CMK (cell line): ENCODE measurements at regions not wholly inside any gene's neighbourhood (a gene's known extent, or its start where the extent isn't known, plus 50 kb on each side); places are given as distances from the start of the nearest gene placed in this dataset.

Experiments
- DNase-seq: peaks from one replicate; pipeline ENCODE4 v3.0.0-alpha.2; 2010; ENCODE audit warnings: low read depth

DNA sequence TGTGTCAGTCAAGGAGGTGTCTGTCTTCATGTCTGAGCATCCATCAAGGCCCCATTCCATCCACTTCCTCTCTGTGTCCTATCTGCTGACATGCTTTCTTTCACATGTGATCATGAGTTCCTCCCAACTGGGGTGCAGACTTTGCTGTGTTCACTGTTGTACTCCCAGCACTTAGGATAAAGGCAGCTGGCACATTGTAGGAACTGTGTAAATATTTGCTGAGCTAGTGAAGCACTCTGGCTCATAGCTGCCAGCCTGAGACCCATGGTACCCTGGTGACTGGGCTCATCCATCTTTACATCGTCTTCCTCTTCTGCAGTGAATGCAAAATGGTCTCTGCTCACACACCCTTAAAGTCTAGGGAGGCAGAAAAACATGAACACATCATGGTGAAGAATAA, 242.2 kb upstream of the IGFBP3 start:
- no peak for DNase-seq

- no peak for DNase-seq
Measured at GRCh38 chr7:46162609-46163008, 241.5 kb upstream of the IGFBP3 start.

GRCh38 chr7:46160861-46161260, 239.8 kb upstream of the IGFBP3 start:
- DNase-seq: no peak

DNA sequence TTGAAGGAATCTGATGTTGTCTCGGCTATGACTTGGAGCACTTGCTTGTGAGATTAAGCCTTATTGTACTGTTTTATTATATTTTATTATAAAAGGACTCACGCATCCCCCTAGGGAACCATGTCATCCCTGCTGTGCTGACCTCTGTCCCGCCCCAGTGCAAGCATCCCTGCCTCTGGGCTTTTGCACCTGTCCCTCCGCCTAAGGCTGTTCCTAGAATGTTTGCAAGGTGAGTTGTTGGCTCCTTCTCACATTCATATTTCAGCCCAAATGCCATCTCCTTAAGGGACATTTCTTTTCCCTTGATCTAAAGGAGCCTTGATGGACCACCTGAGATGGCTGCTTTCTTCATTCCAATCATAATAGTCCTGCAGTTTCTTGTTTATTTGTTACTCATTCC, 236.9 kb upstream of the IGFBP3 start:
- no peak for DNase-seq

DNA sequence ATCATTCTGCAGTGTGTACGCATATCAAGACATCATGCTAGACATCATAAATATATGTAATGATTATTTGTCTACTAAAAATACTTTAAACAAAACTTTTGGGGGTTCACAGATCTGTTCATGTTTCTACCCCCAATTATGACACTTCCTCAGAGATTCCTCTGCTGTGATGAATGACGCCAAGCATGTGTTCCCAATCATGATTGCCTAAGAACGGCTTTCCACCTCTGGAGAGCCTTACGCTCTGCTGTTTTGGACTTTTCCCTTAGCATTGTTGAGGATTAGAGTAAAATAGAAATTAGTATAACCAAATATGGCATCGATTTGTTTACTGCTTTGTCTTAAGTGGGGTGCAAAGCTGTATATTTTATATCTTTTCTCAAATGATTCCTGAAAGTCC, 236.3 kb upstream of the IGFBP3 start:
- no peak for DNase-seq

DNA sequence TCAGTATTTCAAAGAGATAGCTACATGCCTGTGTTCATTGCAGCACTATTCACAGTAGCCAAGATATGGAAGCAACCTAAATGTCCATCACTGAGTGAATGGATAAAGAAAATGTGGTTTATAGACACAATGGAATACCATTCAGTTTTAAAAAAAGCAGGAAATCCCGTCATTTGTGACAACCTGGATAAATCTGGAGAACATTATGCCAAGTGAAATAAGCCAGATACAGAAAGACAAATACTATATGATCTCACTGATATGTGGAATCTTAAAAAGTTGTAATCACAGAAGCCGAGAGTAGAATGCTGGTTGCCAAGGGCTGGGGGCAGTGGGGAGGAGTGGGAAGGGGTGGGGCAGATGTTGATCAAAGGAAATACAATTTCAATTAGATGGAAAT, 235.8 kb upstream of the IGFBP3 start:
- no peak for DNase-seq

GRCh38 chr7:46156086-46156485, 235.0 kb upstream of the IGFBP3 start:
- DNase-seq: no peak

DNA sequence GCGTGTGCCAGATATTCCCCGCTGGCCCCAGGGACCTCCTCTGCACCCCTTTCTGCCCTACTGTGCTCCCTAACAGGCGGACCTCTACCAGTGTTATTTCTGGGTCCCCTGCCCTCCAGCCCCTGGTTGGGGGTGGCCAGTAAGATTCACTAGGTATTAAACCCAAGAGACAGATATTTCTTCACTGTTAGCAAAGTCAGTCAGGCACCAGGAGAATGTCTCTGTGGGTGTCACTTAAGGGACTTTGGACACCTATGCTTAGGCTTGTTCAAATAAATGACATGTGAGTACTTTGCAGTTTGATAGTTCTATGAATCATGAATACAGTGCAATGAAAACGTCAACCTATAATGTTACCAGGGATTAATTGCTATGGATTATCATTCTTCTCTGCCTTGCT, 234.3 kb upstream of the IGFBP3 start:
- DNase-seq: no peak

DNA sequence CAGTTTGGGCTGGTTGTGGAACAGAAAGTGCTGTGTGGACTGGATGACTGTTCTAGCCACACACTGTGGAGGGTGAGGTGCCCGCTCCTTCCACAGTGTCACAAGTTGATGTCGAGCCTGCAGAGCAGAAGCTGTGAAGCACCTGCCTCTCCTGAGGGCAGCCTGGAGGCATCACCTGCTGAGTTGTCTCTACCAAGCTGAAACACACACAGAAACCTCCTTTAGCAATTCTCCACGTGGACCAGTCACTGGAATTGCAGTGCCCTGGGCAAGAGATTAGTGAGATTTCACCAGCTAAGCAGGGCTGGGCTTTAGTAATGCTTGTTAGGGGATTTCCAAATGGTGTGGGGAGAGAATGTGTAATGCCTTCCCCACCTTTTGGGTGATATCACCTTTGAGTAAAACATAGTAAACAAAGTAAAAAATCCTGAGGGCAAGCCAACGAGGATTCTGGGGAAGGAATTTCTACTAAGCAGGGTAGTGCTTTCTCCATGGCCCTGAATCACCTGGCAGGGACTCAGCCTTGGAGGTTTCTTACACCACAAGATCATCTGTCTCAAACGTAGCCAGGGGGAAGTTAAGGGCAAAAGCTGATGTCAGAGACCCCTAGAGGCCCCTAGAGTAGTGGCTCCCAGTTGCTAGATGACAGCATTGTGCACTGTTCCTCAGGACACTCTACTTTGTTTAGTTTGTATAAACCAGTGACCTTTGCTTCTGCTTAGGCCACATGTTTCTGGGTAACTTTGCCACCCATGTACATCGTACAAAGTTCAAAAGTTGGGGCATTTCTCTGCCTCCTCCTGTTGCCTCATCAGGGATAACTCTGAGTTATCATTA, 233.1 kb upstream of the IGFBP3 start:
- DNase-seq: no peak

DNA sequence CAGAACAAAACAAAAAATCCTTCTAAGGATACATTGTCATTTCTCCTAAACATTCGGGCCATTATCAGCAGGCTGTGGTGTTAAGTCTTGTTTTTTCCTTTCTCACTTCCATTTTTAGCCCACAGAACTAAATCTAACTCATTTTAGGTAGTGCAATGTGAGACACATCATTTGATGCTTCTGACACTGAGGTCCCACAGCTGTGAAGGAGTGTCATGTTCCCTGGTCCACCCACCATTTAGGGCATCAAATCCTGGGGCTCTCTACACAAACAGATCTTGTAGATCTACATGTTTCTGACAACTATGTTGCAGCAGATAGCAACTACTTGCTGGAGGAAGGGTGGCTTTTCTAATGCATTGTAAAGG, 232.5 kb upstream of the IGFBP3 start:
- no peak for DNase-seq

GRCh38 chr7:46152696-46153095, 231.6 kb upstream of the IGFBP3 start:
- DNase-seq: no peak

GRCh38 chr7:46150721-46151120, 229.6 kb upstream of the IGFBP3 start:
- DNase-seq: no peak

GRCh38 chr7:46150202-46150601, 229.1 kb upstream of the IGFBP3 start:
- DNase-seq: no peak

- DNase-seq: no peak
Measured at GRCh38 chr7:46147871-46148270, 226.8 kb upstream of the IGFBP3 start.

- DNase-seq: no peak
Measured at GRCh38 chr7:46146454-46147255, 225.6 kb upstream of the IGFBP3 start.

DNA sequence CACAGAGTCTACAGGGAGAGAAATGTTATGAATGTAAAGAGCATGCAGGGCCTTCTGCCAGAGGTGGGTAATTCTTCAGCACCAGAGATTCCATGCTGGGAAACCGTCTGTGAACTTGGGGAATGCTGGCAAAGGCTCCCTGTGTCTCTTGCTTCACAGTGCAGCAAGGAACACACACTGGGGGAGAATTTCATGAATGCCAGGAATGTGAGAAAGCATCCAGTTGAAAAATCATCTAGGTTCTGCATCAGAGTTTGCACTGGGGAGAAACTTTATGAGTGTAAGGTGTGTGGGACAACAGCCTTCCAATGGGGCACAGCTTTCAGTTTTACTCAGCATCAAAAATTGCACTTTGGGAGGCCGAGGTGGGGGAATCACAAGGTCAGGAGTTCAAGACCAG, 224.3 kb upstream of the IGFBP3 start:
- DNase-seq: no peak

GRCh38 chr7:46143949-46144917, 223.2 kb upstream of the IGFBP3 start:
- no peak for DNase-seq

- DNase-seq: no peak
Measured at GRCh38 chr7:46143421-46143820, 222.3 kb upstream of the IGFBP3 start.

DNA sequence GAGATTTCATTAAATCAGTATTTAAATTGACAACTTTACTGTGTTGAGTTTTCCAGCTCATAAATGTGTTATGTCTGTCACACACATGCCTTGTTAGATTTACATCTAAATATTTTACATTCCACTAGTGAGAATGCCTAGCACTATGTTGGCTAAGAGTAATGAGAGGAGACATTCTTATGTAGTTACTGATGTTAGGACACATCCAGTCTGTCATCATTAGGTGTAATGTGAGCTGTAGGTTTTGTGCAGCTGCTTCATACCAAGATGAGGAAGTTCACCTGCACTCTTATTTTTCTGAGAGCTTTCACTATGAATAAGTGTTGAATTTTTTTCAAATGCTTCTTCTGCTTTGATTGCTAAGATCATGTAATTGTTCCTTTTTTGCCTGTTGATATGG, 218.0 kb upstream of the IGFBP3 start:
- DNase-seq: no peak

DNA sequence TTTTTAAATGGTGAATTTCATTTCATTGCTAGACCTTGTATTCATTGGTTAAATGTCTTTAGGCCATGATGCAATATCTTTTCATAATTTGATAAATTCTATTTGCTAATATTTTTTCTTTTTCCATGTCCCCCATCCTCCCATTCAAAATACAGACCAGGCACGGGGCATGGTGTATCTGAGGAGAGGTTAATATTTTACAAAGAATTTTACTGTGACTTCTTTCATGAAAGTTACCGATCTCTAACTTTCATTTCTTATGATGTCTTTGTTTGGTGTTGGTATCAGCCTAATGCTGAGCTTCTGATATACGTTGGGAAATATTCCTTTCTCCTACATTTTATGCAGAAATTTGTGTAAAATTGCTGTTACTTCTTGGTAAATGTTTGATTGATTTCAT, 216.7 kb upstream of the IGFBP3 start:
- no peak for DNase-seq

GRCh38 chr7:46135557-46135956, 214.5 kb upstream of the IGFBP3 start:
- no peak for DNase-seq

DNA sequence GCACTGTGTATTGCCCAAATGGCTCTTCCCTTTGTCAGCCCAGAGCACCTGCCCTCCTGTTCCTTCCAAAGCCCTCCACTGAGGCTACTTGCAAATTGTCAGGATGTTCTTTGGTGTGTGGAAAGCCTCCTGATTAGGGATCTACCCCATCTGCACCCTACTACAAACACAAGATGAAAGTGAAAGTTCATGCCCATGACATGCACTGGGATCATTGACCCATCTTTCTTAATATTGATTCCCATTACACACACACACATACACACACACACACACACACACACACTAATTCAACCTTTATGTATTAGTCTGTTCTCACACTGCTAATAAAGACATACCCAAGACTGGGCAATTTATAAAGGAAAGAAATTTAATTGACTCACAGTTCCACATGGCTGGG, 213.7 kb upstream of the IGFBP3 start:
- no peak for DNase-seq
